Activated CD8-positive, alpha-beta memory T cell treated with anti-CD3 and anti-CD28 coated beads, Interleukin-2, amount 10 ng/mL, durations not matched to agents 7 days and 5 days (primary cell): ENCODE measurements at regions not wholly inside any gene's neighbourhood (a gene's known extent, or its start where the extent isn't known, plus 50 kb on each side); places are given as distances from the start of the nearest gene placed in this dataset.

Experiments used
- ATAC-seq: fragments of 150-1000 bp; cut with Tn5 transposase; one replicate; pipeline ENCODE4 v1.10.0; 2021; ENCODE audit warnings: moderate library complexity
- CTCF ChIA-PET: fragments of 350-600 bp; sonication (Branson Sonifier 250); formaldehyde crosslinking; loops from one replicate; lab custom pipeline; 2021; ENCODE audit warnings: antibody characterized with exemption; lab: Charles Lee
- DNase-seq: peaks from one replicate; pipeline ENCODE4 v3.0.0-alpha.2; 2020
- H3K27ac Mint-ChIP-seq: one replicate; pipeline ENCODE4 v1.8.0; 2021; ENCODE audit warnings: mild to moderate bottlenecking, mixed read lengths
- H3K27me3 Mint-ChIP-seq: one replicate; pipeline ENCODE4 v1.8.0; 2021; ENCODE audit warnings: mixed read lengths
- H3K36me3 Mint-ChIP-seq: one replicate; pipeline ENCODE4 v1.8.0; 2021; ENCODE audit warnings: mild to moderate bottlenecking, mixed read lengths
- H3K4me1 Mint-ChIP-seq: one replicate; pipeline ENCODE4 v1.8.0; 2021; ENCODE audit warnings: mixed read lengths
- H3K4me3 Mint-ChIP-seq: one replicate; pipeline ENCODE4 v1.8.0; 2021; ENCODE audit warnings: mild to moderate bottlenecking, moderate library complexity, mixed read lengths
- H3K9me3 Mint-ChIP-seq: one replicate; pipeline ENCODE4 v1.8.0; 2022; ENCODE audit warnings: low read depth, mixed read lengths

DNA sequence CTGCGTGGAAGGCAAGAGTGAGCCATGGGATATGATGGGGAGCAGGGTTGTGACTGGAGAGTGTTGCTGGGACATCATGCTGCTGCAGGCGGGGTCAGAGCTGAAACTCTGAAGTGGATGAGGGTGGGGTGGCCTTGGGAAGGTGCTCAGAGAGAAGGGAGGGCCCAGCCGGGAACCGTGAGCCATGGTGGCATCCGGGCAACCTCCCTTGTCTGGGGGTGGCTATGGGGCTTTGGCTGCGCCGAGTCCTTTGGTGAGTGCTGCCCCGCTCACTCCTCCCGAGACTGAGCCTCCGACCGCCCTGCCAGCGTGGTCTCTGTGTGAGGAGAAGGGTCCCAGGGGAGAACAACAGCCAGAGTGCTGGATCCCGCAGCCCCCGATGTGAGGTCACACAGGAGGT, 632.0 kb downstream of the BRD1 start:
- CTCF ChIA-PET: no interaction called here
- Mint-ChIP-seq H3K4me3 (no peak overlapping the region), H3K27me3 (no peaks in the 10 kb centered on the region), H3K36me3 (no peaks in the 10 kb centered on the region), H3K9me3 (no peaks in the 10 kb centered on the region), H3K4me1 (no peaks in the 10 kb centered on the region), H3K27ac (no peak overlapping the region)
- ATAC-seq (no peak), DNase-seq (no peak)

DNA sequence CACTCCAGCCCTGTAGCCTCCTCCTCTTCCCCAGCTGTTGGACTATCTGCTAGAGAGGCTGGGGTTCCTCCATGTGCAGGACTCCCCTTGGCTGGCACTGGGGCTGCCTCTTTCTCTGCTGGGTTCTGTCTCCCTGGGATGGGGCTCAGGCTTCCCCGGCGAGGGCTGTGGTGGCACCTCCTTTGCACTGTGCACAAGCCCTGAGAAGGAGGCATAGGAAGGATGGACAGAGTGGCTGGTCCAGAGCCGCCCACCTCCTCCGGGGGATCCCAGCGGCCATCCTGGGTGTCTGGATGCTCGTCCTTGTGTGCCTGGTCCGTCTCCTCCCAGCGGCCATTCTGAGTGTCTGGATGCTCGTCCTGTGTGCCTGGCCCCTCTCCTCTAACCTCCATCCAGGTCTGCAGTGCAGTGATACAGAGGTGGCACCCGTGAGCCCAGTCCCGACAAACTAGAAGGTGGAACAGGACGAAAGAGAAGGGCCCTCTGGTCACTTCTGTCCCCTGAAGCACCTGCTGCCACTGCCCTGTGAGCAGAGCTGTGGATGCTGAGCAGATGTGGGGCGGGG, 633.7 kb downstream of the BRD1 start:
- Mint-ChIP-seq H3K4me3 (no peak overlapping the region), H3K4me1 (no peaks in the 10 kb centered on the region), H3K9me3 (no peaks in the 10 kb centered on the region), H3K27me3 (no peaks in the 10 kb centered on the region), H3K27ac (no peak overlapping the region), H3K36me3 (no peaks in the 10 kb centered on the region)
- CTCF ChIA-PET: no interaction called here
- ATAC-seq (no peak), DNase-seq (no peak)

DNA sequence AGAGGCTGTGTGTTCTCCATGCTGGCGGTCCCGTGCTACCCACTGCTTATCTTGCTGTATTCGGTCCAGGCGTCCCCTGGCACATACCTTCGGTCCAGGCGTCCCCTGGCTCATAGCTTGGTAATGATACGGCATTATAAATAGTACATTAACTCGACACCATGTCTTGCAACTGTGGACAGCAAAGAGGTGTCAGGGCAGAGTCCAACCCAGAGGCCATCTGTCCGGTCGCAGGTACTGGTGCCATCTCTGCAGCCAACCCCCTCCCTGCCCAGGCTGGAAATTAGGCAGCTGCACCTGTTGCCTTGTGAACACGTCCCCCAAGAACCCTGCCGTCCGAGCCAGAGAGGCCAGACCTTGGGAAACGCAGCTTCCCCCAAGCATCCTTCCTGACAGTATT, 634.3 kb downstream of the BRD1 start:
- no peak for ATAC-seq
- no peak for DNase-seq
- Mint-ChIP-seq H3K27ac (no peak overlapping the region), H3K4me3 (no peak overlapping the region), H3K4me1 (no peaks in the 10 kb centered on the region), H3K27me3 (no peaks in the 10 kb centered on the region), H3K36me3 (no peaks in the 10 kb centered on the region), H3K9me3 (no peaks in the 10 kb centered on the region)
- CTCF ChIA-PET: no interaction called here

DNA sequence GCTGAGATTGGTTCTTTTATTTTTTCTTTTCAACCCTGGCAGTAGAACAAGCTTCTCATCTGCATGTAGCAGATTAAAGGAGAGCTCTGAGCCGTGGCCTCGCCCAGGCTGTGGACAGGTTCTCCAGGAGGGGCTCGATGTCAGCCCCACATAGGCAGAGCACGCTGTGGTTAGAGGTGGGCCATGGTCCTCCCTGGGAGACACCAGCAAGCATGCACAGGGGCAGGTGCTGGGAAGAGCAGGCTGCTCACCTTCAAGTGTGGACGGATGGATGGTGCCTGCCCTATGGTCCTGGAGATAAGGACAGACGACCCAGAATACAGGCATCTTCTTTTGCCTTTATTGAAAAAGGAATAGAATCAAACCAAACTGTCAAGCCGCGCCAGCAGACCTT, 634.8 kb downstream of the BRD1 start:
- DNase-seq (no peak), ATAC-seq (no peak)
- Mint-ChIP-seq H3K4me1 (no peaks in the 10 kb centered on the region), H3K27me3 (no peaks in the 10 kb centered on the region), H3K36me3 (no peaks in the 10 kb centered on the region), H3K4me3 (no peak overlapping the region), H3K9me3 (no peaks in the 10 kb centered on the region), H3K27ac (no peak overlapping the region)
- CTCF ChIA-PET: no interaction called here

DNA sequence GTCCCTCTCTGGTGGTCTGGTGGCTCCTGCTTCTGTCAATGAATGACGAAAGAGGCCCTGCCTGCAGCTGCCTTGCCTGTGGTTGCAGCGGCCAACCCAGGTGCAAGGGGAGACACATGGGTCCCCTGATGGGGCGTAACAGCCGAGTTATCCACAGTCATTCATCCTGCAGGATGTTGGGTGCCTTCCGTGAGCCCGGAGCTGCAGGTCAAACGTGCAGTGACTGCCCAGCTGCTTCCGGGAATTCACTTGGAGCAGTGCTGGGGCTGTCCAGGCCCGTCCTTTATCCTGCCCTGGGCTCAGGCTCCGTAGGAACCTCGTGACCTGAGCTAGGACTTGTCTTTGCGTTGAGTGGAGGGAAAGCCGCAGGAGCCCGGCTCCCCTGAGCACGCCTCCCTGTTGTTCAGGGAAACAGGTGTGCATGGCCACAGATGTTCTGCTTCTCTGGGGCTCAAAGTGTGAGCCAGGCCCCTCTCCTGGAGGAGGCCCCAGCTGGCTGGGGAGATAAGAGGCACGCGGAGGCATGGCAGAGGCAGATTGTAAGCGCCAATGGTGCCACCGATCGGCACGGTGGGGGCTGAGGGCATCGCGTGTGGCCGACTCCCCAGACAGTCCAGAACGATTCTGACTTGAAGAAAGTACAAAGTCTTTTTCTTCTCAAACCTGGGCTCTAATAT, 635.4 kb downstream of the BRD1 start:
- CTCF ChIA-PET: no interaction called here
- no peak for ATAC-seq
- H3K27ac Mint-ChIP-seq: no peak overlapping the region

DNA sequence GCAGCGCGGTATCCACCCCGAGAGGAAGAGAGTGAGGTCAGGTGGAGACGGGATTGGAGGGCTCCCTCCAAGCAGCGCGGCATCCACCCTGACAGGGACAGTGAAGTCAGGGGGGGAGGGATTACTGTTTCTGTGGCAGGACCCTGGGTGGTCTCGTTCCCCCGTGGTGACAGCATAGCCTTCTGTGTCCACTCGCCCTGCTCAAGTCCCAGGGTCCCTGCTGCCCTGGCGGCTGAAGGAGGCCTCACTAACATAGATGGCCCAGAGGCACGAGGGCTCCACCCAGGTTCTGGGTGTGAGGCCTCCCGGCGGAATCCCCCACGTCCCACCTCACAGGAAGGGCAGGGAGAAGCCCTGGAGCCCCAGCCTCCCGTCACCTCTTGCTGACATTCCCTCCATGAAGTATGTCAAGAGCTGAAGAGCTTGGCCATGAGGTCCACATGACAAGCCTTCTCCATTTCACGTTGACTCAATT, 636.1 kb downstream of the BRD1 start:
- CTCF ChIA-PET: no interaction called here
- Mint-ChIP-seq H3K4me1 (no peaks in the 10 kb centered on the region), H3K27me3 (no peaks in the 10 kb centered on the region), H3K27ac (no peak overlapping the region), H3K36me3 (no peaks in the 10 kb centered on the region), H3K9me3 (no peaks in the 10 kb centered on the region), H3K4me3 (no peak overlapping the region)
- DNase-seq: no peak
- no peak for ATAC-seq

More for the DNA sequence above, 635.4 kb downstream of the BRD1 start:
- H3K9me3 Mint-ChIP-seq: no peaks in the 10 kb centered on the region
- no peaks in the 10 kb centered on the region for H3K27me3 Mint-ChIP-seq
- DNase-seq: no peak
- H3K36me3 Mint-ChIP-seq: no peaks in the 10 kb centered on the region
- no peaks in the 10 kb centered on the region for H3K4me1 Mint-ChIP-seq
- no peak overlapping the region for H3K4me3 Mint-ChIP-seq

DNA sequence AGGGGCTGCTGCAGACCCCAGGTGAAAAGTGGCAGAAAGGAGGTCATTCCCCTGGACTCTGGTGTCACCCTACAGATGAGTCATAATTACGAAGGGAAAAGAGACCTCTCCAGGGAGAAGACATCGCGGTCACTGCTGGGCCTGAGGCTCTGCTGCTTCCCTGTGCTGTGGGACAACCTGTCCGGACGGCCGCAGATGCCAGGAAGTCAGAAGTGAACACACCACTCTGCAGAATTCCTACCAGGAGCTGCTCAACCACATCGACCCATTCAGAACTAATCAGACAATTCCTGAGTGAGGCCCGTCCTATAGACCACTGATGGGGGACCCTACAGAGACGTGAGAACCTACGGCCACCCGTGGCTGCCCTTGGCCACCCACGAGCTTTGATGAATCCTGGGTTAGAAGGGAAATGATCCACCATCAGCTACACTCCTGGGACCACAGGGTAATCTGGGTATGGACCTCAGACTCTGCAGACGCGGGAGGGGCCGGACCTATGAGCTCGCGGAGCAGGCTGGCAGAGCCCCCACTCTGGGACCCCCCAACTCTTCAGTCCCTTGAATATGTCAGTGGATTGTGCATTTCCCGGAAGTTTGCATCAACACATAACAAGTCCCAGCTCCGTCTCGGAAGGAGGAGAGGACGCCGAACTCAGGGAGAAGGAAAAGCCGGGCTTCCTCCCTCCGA, 636.7 kb downstream of the BRD1 start:
- Mint-ChIP-seq H3K4me3 (no peak overlapping the region), H3K4me1 (no peaks in the 10 kb centered on the region), H3K9me3 (no peaks in the 10 kb centered on the region), H3K36me3 (no peaks in the 10 kb centered on the region), H3K27ac (no peak overlapping the region), H3K27me3 (no peaks in the 10 kb centered on the region)
- CTCF ChIA-PET: no interaction called here
- DNase-seq (no peak), ATAC-seq (no peak)

DNA sequence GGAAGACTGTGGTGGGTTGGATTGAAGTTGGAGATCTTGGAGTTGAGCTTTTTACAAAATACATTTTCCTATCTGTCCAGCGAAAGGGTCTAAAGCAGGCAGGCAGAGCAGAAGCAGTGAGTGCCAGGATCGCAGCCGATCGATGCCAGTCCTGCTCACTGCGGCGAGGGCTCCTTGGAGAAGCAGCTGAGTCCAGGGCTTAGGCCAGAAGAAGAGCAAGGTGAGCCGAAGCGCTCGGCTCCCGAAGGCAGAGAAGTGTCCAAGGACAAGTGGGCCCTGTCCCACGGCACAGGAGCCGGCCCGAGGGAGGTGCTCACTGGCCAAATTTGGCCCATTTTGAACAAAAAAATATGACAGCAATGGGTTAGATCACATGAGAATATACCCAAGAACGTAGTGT, 637.8 kb downstream of the BRD1 start:
- Mint-ChIP-seq H3K4me3 (no peak overlapping the region), H3K27me3 (no peaks in the 10 kb centered on the region)

DNA sequence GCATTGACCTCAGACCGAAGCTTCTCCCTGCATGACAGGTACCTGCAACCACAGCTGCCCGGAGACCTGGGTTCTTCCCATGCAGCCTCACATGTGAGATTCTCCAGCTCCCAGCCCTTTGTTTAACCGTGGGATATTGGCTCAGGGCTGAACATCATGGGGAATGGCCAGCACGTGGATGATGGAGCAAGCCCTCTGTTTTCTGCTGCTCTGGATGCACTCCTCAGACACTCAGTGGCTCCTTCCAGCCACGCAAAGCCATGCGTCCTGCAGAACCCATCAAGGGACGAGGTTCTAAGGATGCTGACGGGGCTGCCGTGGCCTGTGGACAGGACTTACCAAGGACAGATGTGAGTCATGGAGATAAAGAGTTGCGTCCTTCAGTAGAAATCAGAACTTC, 639.1 kb downstream of the BRD1 start:
- Mint-ChIP-seq H3K27me3 (no peaks in the 10 kb centered on the region), H3K4me3 (no peak overlapping the region), H3K4me1 (no peaks in the 10 kb centered on the region), H3K9me3 (no peaks in the 10 kb centered on the region), H3K27ac (no peak overlapping the region), H3K36me3 (no peaks in the 10 kb centered on the region)
- CTCF ChIA-PET: no interaction called here
- ATAC-seq (no peak), DNase-seq (no peak)

More for the DNA sequence above, 637.8 kb downstream of the BRD1 start:
- no peak overlapping the region for H3K27ac Mint-ChIP-seq
- no peaks in the 10 kb centered on the region for H3K9me3 Mint-ChIP-seq
- DNase-seq: no peak
- H3K36me3 Mint-ChIP-seq: no peaks in the 10 kb centered on the region
- H3K4me1 Mint-ChIP-seq: no peaks in the 10 kb centered on the region
- ATAC-seq: no peak
- CTCF ChIA-PET: no interaction called here

DNA sequence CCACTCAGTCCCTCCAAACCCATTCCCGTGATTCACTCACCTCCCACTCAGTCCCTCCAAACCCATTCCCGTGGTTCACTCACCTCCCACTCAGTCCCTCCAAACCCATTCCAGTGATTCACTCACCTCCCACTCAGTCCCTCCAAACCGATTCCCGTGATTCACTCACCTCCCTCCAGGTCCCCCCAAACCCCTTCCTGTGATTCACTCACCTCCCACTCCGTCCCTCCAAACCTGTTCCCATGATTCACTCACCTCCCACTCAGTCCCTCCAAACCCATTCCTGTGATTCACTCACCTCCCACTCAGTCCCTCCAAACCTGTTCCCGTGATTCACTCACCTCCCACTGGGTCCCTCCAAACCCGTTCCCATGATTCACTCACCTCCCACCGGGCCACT, 639.6 kb downstream of the BRD1 start:
- CTCF ChIA-PET: no interaction called here
- H3K27me3 Mint-ChIP-seq: no peaks in the 10 kb centered on the region
- ATAC-seq: no peak
- H3K4me1 Mint-ChIP-seq: no peaks in the 10 kb centered on the region
- no peak for DNase-seq
- H3K27ac Mint-ChIP-seq: no peak overlapping the region
- H3K9me3 Mint-ChIP-seq: no peaks in the 10 kb centered on the region
- no peaks in the 10 kb centered on the region for H3K36me3 Mint-ChIP-seq
- H3K4me3 Mint-ChIP-seq: no peak overlapping the region

DNA sequence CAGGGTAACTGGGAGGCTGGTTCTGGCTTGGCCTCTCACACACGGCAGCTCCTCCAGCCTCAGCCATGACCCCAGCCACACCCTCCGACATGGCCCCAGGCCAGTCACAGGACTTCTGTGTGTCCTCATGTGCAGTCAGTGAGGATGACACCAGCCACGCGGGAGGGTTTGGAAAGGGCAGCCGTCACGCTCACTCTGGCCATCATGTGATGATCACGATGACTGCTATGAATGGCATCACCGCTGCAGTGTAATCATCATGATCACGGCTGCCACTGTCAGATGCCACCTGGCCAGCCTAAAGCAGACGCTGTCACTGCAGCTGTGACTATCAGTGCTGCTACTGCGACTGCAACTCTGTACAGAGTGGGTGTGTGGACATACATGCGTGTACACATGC, 640.9 kb downstream of the BRD1 start:
- Mint-ChIP-seq H3K27me3 (no peaks in the 10 kb centered on the region), H3K27ac (no peak overlapping the region), H3K4me1 (no peaks in the 10 kb centered on the region), H3K36me3 (no peaks in the 10 kb centered on the region), H3K9me3 (no peaks in the 10 kb centered on the region), H3K4me3 (no peak overlapping the region)
- ATAC-seq (no peak), DNase-seq (no peak)
- CTCF ChIA-PET: no interaction called here

DNA sequence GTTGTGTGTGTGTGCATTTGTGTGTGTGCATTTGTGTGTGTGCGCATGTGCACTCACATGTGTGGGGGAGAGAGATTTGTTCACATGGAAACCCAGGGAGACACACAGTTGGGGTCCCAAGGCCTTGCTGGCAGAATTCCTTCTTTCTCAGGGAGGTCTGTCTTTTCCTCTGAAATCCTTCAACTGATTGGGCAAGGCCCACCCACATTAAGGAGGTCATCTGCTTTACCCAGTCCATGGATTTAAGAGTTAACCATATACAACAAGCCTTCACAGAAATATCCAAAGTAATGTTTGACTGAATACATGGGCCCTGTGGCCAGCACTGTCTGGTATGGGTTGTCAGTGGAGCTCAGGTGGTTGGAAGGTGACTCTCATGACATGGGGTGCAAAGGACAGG, 641.4 kb downstream of the BRD1 start:
- DNase-seq (no peak), ATAC-seq (no peak)
- Mint-ChIP-seq H3K4me3 (no peak overlapping the region), H3K27ac (no peak overlapping the region), H3K27me3 (no peaks in the 10 kb centered on the region), H3K36me3 (no peaks in the 10 kb centered on the region), H3K9me3 (no peaks in the 10 kb centered on the region), H3K4me1 (no peaks in the 10 kb centered on the region)
- CTCF ChIA-PET: no interaction called here

DNA sequence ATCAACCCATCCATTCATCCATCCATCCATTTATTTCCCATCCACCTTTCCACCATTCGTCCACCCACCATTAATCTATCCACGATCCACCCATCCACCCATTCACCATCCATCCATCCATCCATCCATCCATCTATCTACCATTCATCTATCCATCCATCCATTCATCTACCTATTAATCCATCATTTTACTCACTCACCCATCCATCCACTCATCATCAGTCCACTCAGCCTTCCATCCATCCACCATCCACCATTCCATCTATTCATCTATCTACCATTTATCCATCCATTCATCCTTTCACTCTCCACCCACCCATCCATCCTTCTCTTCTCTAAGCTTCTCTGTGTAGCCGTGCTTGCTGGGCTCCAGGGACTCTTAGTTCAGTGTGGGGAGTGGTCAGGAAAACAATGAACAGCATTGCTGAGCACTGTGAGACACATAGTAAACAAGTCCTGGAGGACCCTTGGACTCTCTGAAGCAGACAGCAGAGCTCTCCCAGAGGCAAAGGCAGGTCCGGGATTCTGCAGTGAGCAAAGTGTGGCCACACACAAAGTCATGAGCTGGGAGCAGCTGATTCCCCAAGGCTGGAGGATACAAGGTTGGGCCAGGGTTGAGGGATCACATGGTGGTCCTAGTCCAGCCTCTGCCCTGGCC, 642.2 kb downstream of the BRD1 start:
- no peak for ATAC-seq
- Mint-ChIP-seq H3K4me3 (no peak overlapping the region), H3K27ac (no peak overlapping the region), H3K27me3 (no peaks in the 10 kb centered on the region), H3K4me1 (no peaks in the 10 kb centered on the region), H3K9me3 (no peaks in the 10 kb centered on the region), H3K36me3 (no peaks in the 10 kb centered on the region)
- no peak for DNase-seq
- CTCF ChIA-PET: no interaction called here

DNA sequence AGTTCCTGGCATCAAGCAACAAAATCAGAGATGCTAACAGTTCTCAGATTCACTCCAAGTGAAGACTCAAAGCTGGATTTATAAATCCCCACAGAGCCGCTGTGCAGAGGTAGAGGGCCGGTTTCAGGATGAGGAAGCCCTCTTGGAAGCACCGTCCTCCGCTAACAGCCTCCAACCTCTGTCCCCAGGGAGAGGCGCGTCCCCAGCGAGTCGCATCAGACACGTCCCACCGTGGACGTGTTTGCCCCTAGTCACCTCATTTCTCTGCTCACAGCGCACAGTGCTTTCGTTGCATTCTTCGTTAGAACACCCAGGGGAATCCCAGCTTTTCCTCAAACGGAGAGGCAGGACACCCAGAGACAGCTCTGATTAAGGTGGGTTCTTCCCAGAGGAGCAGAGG, 642.9 kb downstream of the BRD1 start:
- ATAC-seq (no peak), DNase-seq (no peak)
- Mint-ChIP-seq H3K27me3 (no peaks in the 10 kb centered on the region), H3K9me3 (no peaks in the 10 kb centered on the region), H3K27ac (no peak overlapping the region), H3K36me3 (no peaks in the 10 kb centered on the region), H3K4me3 (no peak overlapping the region), H3K4me1 (no peaks in the 10 kb centered on the region)
- CTCF ChIA-PET: no interaction called here
